ENCODE measurements at regions not wholly inside any gene's neighbourhood (a gene's known extent, or its start where the extent isn't known, plus 50 kb on each side); places are given as distances from the start of the nearest gene placed in this dataset.
A peak's percentile ranks its signal among the peaks of the same experiment; 100 is the strongest.

DNA sequence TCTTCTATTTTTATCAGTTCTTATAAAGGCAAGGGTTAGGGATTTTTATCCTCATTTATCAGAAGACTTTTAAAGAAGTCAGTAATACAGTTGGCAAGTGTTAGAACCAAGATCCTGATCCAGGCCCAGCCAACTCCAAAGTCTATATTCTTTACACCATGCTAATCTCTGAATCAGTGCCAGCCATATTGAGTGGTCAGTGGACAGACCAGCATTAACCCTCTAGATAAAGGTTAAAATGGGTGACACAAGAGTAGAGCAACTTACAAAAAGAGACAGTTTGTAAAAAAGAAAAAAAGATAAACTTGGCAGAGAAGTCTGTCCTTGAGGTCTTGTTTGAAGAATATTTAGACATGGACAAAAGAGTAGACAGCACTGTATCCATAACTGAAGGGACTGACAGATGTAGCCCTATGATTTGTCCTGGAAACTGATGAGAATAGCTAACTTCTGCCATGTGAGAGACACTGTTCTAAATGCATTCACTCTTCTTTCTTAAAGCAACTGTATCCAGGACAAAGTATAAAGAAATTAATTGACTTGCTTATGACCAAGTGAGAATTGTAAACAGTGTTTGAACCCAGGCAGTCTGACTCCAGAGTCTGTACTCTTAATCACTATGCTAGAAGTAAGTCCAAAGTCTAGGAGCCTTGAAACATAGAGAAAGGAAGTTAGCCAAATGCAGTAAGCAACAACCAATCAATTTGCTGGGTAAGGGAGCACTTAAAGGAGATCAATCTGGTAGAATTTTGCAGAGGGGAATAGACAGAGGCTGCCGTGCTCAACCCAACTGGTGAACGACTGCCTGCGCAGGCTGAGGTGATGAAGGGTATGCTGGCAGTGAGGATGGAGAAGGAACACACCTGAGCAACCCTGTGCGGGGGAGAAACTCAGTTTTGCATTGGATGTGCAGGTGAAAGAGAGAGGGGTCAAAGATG lies 103.7 kb downstream of the TTC6 start:
- H3K9me3 Mint-ChIP-seq = peaks cover 4% of the 10 kb centered on the region; the same call in 1 of the 2 replicates
- H3K27ac Mint-ChIP-seq = peak overlapping the region; percentile 70
- peaks cover 17% of the 10 kb centered on the region for H3K36me3 Mint-ChIP-seq (ENCODE audit: low read depth)
- DNase-seq = no peak
- no peak for TF ChIP-seq CTCF (IDR thresholded peaks at IDR 0.05)
- peaks cover 1% of the 10 kb centered on the region for H3K27me3 Mint-ChIP-seq (ENCODE audit: insufficient read depth)
- H3K4me3 Mint-ChIP-seq = no peak overlapping the region; the same call in 1 of the 2 replicates
- H3K4me1 Mint-ChIP-seq (ENCODE audit: low read depth) = peaks cover 55% of the 10 kb centered on the region

- no peak for TF ChIP-seq CTCF (IDR thresholded peaks at IDR 0.05)
- no peak overlapping the region; the same call in 1 of the 2 replicates for H3K4me3 Mint-ChIP-seq
- peaks cover 64% of the 10 kb centered on the region for H3K4me1 Mint-ChIP-seq (ENCODE audit: low read depth)
- H3K36me3 Mint-ChIP-seq (ENCODE audit: low read depth) = no peaks in the 10 kb centered on the region
- no peak overlapping the region for H3K27ac Mint-ChIP-seq
- DNase-seq = no peak
- H3K27me3 Mint-ChIP-seq (ENCODE audit: insufficient read depth) = no peaks in the 10 kb centered on the region
- no peaks in the 10 kb centered on the region for H3K9me3 Mint-ChIP-seq
These were observed 112.3 kb downstream of the TTC6 start for GRCh38 chr14:37707716-37708115.

- peak; percentile 73 for DNase-seq
- Mint-ChIP-seq H3K4me1 (ENCODE audit: low read depth) (peaks cover 64% of the 10 kb centered on the region), H3K27me3 (ENCODE audit: insufficient read depth) (no peaks in the 10 kb centered on the region), H3K27ac (peak overlapping the region; percentile 72), H3K4me3 (peak overlapping the region; percentile 19; the same call in 1 of the 2 replicates), H3K36me3 (ENCODE audit: low read depth) (no peaks in the 10 kb centered on the region), H3K9me3 (no peaks in the 10 kb centered on the region)
- no peak for TF ChIP-seq CTCF (IDR thresholded peaks at IDR 0.05)
These were observed 113.1 kb downstream of the TTC6 start for GRCh38 chr14:37708481-37708880.

- TF ChIP-seq CTCF (IDR thresholded peaks at IDR 0.05) = peak; percentile 83
- no peaks in the 10 kb centered on the region for H3K9me3 Mint-ChIP-seq
- peaks cover 64% of the 10 kb centered on the region for H3K4me1 Mint-ChIP-seq (ENCODE audit: low read depth)
- peak; percentile 28 for DNase-seq
- H3K4me3 Mint-ChIP-seq = no peak overlapping the region
- no peaks in the 10 kb centered on the region for H3K27me3 Mint-ChIP-seq (ENCODE audit: insufficient read depth)
- H3K27ac Mint-ChIP-seq = peak overlapping the region; percentile 72; the same call in 1 of the 2 replicates
- no peaks in the 10 kb centered on the region for H3K36me3 Mint-ChIP-seq (ENCODE audit: low read depth)
These were observed 114.2 kb downstream of the TTC6 start for GRCh38 chr14:37709419-37710195.

DNA sequence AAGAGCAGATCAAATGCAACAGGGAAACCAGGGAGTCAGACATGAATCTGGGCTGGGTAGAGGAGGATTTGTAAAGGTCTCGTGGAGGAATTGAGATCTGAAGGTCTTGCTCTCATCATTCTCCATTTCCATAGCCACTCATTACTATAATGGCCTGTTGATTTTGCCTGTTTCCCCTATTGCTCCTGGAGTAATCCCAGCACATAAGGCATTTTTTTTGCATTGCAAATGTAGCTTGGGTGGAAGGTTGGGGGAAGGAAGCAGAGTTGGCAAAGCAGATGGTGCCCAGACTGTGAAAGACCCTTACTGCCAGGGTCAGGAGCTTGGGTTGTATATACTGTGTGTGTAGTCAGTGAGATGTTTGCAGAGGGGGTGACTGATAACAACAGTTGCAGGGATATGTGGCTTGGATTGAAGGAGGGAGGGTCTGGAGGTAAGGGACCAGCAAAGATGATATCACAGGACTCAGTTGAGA lies 116.0 kb downstream of the TTC6 start:
- Mint-ChIP-seq H3K4me1 (ENCODE audit: low read depth) (peaks cover 53% of the 10 kb centered on the region), H3K27me3 (ENCODE audit: insufficient read depth) (no peaks in the 10 kb centered on the region), H3K4me3 (no peak overlapping the region), H3K27ac (no peak overlapping the region), H3K36me3 (ENCODE audit: low read depth) (no peaks in the 10 kb centered on the region), H3K9me3 (no peaks in the 10 kb centered on the region)
- no peak for TF ChIP-seq CTCF (IDR thresholded peaks at IDR 0.05)
- DNase-seq = no peak
